GM18508 (cell line): ENCODE measurements at regions not wholly inside any gene's neighbourhood (a gene's known extent, or its start where the extent isn't known, plus 50 kb on each side); places are given as distances from the start of the nearest gene placed in this dataset.

Experiments used
- ATAC-seq: cut with Tn5 transposase; IDR thresholded peaks from one replicate; pipeline ENCODE4 v1.9.1; 2021; ENCODE audit warnings: moderate number of reproducible peaks; ENCODE audit not compliant: insufficient read depth, unreplicated experiment

DNA sequence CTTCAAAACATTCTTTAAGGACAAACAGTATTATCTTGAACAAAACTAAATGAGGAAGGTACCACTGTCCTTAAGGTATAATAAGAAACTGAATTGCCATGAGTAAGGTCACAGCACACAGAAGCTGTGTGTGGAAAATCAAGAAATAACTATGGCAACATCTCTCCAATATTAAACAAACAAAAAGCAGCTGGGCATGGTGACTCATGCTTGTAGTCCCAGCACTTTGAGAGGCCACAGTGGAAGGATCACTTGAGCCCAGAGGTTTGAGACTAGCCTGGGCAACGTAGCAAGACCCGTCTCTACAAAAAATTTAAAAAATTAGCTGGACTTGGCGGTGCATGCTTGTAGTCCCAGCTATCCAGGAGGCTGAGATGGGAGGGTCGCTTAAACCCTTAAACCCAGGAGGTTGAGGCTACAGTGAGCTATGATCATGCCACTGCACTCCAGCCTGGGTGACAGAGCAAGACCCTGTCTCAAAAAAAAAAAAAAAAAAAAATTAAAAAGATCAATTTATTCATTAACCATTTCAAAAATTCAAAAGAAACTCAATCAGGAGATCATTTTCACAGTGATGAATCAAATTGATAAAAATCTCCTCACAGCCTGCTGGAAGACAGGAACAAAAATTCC is 195.4 kb downstream of the SKIDA1 start:
- ATAC-seq = no peak

DNA sequence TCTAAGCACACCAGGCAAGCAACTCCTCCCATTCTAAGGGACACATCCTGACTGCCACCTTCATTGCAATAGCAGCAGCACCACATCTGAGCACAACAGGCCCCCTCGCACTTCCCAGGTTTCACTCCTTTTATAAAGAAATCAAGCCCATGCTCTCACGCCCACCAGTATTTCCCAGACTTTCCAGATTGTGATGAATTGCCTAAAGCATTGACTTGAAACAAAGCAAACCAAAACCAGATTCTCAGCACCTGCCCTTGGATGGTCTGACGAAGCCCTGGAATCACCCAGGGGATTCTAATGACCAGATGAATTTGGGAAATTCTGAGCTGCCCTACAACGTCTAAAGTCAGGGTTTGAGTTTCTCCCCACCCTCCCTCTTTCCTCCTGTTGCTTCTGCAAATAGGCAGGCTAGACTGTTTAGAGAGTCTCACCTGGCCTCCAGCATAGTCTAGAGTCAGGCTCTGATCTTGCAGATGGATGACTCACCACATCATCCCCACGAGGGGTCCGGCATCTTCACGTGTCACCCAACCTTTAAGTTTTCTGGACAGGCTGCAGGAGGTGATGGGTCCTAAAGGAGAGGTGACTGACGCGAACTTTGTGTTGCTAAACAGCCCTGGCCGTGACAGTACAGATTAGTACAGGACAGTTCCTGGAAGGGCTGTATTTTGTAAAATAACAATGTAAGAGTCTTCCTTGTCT is 198.0 kb downstream of the SKIDA1 start:
- ATAC-seq = no peak

DNA sequence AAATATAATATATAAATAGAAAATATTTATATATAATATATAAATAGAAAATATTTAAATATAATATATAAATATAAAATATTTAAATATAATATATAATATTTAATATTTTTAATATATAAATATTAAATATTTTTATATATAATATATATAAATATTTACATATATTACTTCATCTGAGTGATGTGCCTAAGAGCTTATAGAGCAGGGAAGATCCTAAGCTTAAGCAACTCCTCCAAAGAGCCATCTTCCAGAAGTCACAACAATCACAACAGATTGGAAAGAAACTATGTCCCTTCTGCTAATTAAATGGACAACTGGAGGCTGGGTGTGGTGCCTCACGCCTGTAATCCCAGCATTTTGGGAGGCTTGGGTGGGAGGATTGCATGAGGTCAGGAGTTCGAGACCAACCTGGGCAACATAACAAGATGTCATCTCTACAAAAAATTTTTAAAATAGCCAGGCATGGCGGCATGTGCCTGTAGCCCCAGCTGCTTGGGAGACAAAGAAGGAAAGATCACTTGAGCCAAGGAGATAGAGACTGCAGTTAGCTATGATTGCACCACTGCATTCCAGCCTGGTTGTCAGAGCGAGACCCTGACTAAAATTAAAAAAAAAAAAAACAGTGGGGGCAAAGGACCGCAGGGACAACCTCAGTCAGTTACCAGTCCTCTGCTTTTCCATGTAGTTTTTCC is 198.7 kb downstream of the SKIDA1 start:
- ATAC-seq = no peak

DNA sequence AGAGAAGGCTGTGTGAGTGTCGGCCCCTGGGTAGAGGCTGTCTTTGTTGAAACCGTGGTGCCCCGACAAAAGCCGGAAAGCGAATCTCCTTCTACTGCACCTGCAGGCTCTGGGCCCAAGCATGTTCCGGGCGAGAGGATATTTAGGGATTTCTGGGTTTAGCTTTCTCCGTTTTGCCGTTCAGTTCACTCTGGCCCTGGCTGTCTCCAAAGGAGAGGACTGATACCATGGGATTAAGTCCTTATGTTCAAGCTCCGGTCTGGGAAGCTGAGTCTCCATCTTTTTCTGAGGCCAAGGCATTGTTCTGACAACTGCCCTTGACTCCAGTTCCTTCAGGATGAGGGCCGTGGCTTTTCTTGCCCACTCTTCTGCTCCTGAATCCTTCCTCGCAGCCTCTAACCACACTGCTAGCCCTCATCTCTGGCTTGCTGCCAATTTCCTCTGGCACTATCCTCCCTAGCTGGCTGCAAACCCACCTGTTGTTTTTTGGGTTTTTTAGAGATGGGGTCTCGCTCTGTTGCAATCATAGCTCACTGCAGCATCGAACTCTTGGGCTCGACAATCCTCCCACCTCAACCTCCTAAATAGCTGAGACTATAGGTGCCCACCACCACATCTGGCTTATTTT is 206.8 kb downstream of the SKIDA1 start:
- no peak for ATAC-seq

DNA sequence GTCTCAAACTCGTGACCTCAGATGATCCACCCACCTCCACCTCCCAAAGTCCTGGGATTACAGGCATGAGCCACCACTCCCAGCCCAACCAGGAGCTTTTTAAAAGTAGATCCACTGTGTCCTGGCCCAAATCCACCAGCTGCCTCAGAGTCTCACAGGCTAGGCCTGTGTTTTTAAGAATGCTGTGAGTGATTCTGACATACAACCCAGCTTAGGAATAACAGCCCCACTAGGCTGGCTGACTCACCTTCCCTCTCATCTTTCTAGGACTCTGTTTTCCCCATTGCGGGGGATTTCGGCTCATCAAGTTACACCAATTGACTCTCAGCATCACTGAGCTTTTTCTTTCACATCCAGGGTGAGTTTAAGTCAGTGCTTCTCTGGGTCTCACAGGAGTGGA is 207.6 kb downstream of the SKIDA1 start:
- no peak for ATAC-seq

DNA sequence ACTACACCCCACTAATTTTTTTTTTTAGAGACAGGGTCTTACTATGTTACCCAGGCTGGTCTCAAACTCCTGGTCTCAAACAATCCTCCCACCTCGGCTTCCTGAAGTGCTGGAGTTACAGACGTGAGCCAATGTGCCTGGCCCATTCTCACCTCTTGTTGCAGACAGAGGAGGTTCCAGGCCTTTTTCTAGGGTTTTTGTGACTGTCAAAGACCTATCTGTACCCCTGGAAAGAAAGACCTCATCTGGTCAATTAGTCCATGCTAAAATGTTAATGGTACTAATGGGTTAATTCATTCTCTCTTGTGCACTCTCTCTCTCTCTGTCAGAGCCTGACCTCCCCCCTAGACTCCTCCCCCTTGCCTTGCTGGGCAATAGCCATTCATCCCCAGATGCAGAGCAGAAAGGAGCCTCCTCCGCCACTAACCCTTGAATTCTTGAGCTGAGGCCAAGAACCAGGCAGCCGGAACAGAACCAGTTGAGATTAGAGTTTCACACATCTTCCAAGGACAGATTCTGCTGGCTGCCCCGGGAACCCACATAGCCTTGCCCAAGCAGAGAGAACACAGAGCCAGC is 209.7 kb downstream of the SKIDA1 start:
- no peak for ATAC-seq

DNA sequence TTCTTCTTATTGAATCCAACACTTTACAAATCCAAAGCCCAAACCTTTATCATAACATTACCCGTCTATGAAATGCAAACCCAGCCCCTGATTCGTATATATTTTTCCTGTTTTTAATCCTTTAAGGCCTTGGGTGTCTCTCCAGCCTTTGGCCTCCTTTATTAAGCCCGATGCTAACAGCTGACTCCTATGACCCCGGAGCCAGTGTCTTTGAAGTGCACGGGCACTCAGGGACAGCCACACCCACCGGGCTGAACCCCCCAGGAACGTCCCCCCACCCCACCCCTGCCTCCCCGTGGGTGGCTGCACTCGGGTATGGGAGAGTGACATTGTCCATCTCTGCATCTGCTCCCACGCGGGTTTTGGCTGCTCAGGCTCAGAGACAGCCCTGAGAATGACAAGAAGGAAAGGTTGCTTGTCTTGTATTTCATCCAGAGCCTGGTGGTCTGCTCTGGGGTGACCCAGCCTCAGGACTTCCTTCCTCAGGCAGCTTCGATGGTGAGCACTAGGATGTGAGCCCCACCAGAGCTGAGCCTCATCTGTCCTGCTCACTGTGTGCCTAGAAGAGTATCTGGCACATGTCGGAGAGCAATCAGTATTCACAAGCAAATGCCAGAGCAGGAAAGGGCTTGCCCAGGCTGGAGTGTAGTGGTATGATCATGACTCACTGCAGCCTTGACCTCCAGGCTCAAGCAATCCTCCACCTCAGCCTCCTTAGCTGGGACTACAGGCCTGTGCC is 210.4 kb downstream of the SKIDA1 start:
- ATAC-seq = no peak

DNA sequence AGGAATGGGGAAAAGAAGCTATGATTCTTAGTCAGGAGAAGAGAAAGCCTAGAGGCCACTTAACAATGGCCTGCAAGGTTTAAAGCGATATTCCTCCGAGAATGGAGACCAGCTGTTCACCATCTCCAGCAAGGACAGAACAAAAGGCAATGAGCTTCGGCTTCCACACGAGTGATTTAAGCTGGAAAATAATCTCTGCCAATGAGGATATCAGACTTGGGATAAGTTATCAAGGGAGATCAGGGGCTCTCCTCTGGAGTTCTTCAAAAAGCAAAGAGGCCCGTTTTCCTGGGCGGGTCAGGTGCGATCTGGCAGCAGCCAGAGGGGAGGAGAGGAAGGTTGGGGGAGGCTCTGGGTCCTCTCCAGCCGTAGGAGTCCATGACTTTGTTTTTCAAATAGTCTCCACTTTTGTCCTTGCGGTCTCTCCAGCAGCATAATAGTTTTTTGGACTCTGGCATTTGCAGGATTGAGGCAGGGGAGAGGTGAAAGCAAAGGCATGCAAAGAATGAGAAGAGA is 211.3 kb downstream of the SKIDA1 start:
- ATAC-seq = no peak

DNA sequence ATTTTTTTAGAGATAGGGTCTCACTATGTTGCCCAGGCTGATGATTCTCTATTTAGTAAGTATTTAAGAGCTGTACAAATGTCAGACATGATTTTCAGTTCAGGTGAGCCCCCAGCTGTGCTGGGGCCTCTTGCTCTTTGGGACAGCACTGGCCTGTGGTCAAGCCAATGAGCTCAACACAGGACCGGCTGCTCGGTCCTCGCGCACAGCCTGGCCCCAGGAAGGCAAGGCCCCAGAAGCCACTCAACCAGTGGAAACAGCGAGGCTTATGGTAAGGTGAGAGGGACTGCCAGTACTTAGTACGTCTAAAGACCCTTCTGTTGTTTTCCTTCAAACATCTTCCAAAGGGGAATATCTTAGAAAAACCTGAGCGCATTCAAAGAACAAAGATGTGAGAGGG is 211.8 kb downstream of the SKIDA1 start:
- ATAC-seq = no peak

DNA sequence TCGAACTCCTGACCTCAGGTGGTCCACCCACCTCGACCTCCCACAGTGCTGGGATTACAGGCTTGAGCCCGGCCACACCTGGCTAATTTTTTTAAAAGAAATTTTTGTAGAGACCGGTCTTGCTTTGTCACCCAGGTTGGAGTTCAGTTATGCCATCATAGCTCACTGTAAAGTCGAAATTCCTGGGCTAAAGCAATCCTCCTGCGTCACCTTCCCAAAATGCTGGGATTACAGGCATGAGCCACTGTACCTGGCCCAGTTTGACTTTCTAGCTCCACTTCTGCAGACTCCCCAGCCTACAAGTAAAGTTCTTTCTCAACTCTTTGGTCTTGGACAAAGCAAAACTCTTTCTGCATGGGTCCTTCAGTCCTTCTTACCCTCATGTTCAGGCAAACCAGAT is 214.1 kb downstream of the SKIDA1 start:
- ATAC-seq = no peak

DNA sequence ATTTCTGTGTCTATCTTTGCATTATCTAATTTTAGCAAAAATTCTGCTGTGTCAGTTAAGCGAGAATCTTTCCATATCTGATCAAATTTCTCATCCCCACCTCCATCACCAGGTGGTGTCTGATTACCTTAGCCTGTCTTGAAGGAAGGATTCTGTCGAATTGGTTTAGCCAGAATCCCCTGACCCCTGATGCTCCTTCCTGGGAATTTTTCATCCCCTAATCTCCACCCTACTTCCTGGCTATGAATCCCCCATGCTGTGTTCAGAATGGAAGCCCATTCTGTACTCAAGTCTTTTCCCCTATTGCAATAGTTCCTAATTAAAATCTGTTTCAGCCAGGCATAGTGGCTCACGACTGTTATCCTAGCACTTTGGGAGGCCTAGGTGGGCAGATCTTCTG is 216.1 kb downstream of the SKIDA1 start:
- no peak for ATAC-seq

DNA sequence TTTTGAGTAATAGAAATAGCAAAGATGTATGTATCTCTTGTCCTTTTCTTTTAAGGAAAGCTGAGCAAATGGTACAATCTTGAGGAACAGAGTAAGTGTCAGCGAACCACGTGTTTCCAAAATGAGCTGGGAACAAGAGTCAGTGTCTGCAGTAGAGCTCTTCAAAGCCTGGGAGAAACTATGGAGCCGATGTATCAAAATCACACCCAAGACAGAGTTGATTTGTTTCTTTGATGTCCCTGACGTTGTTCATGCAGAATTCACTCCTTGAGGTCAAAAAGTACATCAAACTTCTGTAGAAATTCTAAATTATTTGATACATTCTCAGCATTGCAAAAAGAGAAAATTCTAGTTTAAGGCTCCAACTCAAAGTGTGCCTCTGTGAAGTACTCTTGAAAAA is 216.5 kb downstream of the SKIDA1 start:
- no peak for ATAC-seq

DNA sequence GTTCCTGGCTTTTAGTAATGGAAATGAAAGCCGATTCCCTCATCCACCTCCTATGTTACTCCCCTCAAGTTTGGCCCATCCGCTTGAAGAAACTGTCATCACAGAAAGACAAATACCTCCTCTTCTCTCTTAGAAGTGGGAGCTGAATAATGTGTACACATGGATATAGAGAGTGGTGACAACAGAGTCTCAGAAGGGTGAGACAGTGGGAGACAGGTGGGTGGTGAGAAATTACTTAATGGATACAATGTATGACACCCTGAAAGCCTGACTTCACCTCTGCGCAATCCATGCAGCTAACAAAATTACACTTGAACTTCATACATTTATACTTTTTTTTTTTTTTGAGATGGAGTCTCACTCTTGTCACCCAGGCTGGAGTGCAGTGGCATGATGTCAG is 217.5 kb downstream of the SKIDA1 start:
- ATAC-seq = no peak

DNA sequence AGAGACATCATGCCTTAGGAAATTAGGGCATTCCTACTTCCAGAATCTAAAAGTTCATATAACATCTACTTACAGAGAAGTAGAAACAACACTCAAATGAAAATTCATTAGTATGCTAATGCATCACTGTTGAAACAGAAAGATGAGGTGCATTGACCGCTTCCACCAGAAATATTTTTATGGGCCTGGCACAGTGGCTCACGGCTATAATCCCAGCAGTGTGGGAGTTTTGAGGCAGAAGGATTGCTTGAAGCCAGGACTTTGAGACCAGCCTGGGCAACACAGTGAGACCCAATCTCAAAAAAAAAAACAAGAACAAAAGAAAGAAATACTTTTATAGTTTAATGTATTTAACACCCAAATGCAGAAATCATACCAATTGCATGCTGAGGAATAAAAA is 220.9 kb downstream of the SKIDA1 start:
- no peak for ATAC-seq

DNA sequence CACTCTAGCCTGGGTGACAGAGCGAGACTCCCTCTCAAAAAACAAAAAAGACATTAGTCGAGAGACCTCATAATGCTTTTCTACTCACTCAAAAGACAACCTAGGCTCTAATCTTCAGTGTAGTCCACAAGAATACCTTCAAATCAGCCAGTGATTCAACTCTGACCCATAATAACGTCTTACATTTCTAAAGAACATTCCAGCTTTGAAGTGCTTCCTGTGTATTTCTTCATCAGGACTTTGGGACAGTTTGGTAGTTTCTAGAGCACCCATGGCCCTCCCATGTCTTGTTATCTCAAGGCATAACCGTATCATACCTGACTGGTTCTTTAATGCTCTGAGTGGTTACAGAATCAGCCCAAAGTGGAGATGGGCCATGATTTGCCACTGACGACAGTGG is 221.3 kb downstream of the SKIDA1 start:
- no peak for ATAC-seq

DNA sequence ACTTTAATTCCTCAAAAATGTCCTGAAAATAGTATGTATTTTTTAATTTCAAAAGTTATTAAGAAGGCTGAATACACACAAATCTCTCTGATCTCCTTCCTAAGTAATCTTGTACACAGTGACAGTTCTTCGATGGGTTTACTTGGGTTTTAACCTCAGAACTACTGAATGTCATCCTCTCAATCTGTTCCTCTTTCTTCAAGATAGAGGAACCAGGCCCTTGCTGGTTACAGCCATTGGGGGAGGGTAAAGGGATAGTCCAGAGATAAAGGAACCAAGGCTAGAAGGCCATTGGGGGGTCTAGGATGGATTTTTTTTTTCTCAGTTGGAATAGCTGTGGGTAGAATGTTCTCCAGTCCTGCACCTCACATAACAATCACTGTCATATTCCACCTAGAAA is 224.9 kb downstream of the SKIDA1 start:
- no peak for ATAC-seq

DNA sequence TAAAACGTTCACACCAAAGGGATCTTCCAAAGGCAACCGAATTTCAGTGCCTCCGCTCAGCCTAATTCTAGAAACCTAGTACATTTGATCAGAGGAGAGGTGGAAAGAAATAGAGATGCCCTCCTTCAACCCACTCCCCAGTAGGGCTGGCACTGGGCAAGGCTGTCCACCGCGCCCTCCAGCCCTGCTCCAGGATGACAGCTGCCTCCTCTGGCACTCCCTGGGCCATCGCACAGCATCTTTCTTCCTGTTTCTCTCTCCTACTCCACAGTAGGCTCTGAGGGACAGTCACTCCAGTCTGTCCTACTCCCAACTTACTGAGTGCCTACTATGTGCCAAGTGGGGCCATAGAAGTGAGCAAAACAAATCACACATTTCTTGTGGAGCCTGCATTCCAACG is 226.2 kb downstream of the SKIDA1 start:
- no peak for ATAC-seq

DNA sequence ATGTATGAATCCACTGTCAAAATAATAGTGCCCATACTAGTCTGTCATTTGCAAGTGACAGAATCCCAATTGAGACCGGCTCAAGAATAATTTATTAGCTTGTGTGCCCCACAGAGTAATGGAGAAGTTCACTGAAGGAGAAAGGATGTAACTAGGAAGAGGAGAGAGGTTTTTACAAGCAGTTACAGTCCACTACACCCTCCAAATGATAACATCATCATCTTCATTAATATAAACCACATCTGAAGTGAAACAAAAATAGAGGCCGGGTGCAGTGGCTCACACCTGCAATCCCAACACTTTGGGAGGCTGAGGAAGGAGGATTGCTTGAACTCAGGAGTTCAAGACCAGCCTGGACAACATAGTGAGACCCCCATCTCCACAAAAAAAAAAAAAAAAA is 226.8 kb downstream of the SKIDA1 start:
- no peak for ATAC-seq

DNA sequence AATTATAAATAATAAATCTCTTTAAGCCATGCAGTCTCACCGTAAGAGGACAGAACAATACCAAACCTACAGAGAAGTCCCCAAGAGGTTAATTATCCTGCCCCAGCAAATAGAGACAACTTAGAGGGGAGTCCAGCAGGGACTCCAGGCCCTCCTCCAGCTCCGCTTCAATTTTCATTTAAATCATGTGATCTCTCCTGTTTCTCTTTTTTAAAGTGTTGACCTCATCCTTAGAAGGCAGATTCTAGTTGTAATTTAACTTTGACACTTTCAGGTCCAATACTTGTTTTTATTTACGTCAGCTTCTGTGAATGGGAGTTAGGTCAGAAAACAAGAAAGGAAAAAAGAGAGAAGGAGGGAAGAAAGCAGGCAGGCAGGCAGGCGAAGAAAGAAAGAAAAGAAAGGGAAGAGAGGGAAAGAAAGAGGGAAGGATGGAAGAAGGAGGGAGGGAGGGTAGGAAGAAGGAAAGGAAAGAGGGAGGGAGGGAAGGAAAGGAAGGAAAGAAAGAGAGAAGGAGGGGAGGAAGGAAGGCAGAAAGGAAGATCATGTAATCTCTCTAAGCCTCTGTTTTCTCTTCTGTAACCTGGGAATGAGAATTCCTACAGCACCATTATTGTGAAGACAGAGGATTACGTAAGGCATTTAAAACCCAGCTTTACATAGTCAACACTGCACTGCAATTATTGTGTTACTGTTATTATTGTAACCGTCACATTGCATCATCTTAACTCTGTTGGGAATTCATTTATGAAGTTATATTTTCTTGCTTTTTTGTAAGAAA is 227.7 kb downstream of the SKIDA1 start:
- ATAC-seq = no peak
